NT2/D1 (cell line): ENCODE measurements at regions not wholly inside any gene's neighbourhood (a gene's known extent, or its start where the extent isn't known, plus 50 kb on each side); places are given as distances from the start of the nearest gene placed in this dataset.

Experiments used
- SUZ12 ChIP-seq: IDR thresholded peaks from 2 replicates; pipeline ENCODE4 v1.6.1; 2011; ENCODE audit not compliant: insufficient read length, insufficient read depth; ENCODE audit errors: extremely low read depth
- YY1 ChIP-seq: IDR thresholded peaks from 2 replicates; pipeline ENCODE4 v1.6.1; 2011; ENCODE audit not compliant: insufficient read length, insufficient read depth
- ZNF274 ChIP-seq: IDR thresholded peaks from 2 replicates; pipeline ENCODE4 v1.6.1; 2011; ENCODE audit warnings: mild to moderate bottlenecking, low read depth, low read length

DNA sequence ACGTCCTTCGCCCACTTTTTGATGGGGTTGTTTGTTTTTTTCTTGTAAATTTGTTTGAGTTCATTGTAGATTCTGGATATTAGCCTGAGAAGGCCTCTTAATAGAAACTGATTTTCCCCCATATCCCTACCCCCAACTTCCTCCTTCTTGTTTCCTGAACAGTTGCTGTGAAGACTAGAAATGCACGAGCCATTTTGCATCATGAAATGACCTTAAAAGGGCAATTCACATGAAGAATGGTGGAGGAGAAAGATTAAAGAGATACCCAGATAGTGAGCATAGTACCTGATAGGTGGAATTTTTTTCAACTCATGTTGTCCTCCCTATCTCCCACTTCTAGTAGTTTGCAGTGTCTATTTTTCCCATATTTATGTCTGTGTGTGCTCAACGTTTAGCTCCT, 55.2 kb upstream of the KCNH8 start:
- TF ChIP-seq ZNF274 (no peak), YY1 (no peak), SUZ12 (no peak)
